ACC112 (cell line): ENCODE measurements at regions not wholly inside any gene's neighbourhood (a gene's known extent, or its start where the extent isn't known, plus 50 kb on each side); places are given as distances from the start of the nearest gene placed in this dataset.

Experiments
- H2AFZ ChIP-seq: fragments of 200-600 bp; sonication (generic); one replicate; pipeline ENCODE4 v1.6.0; 2017; ENCODE audit warnings: antibody characterized with exemption, low read length; ENCODE audit not compliant: unreplicated experiment
- H3K27ac ChIP-seq: fragments of 200-600 bp; sonication (generic); 2 replicates; pipeline ENCODE4 v1.5.1; 2014; ENCODE audit warnings: low read depth, mild to moderate bottlenecking, antibody characterized with exemption, low read length, moderate library complexity
- H3K27me3 ChIP-seq: fragments of 200-600 bp; sonication (generic); 2 replicates; pipeline ENCODE4 v1.6.1; 2014; ENCODE audit warnings: mild to moderate bottlenecking, antibody characterized with exemption, low read length, moderate library complexity, mixed read lengths; ENCODE audit not compliant: insufficient read depth
- H3K36me3 ChIP-seq: fragments of 200-600 bp; sonication (generic); 2 replicates; pipeline ENCODE4 v1.6.1; 2016; ENCODE audit warnings: mild to moderate bottlenecking, antibody characterized with exemption, low read length, moderate library complexity, mixed read lengths; ENCODE audit not compliant: insufficient read depth
- H3K4me1 ChIP-seq: fragments of 200-600 bp; sonication (generic); one replicate; pipeline ENCODE4 v1.6.1; 2016; ENCODE audit warnings: low read length, mixed read lengths; ENCODE audit not compliant: insufficient read depth, unreplicated experiment, control insufficient read depth
- H3K4me3 ChIP-seq: fragments of 200-600 bp; sonication (generic); 2 replicates; pipeline ENCODE4 v1.5.1; 2014; ENCODE audit warnings: mild to moderate bottlenecking, low read depth, low read length
- H3K79me2 ChIP-seq: fragments of 200-600 bp; sonication (generic); one replicate; pipeline ENCODE4 v1.6.0; 2016; ENCODE audit warnings: low read length; ENCODE audit not compliant: control insufficient read depth, unreplicated experiment, insufficient read depth

DNA sequence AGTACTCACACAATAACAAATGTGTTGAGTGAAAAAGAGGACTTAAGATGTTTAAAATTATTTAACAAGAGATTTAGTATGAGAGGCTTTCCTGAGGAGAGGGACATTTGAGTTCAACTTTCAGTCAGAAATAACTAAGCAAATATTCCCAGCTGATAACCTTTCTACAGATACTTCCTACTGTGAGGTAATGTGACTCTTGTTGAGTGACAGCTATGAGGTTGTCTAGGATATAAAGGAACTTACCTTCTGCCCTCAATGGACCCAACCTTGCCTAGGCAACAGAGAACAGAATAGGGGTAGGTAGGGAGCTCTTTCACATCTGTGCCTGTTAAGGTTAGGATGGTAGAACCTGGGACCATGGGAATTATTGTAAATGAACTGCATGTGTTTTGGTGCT lies 54.7 kb downstream of the GLUD2 start:
- Histone ChIP-seq H3K27me3 (no peaks in the 10 kb centered on the region), H3K36me3 (no peaks in the 10 kb centered on the region), H2AFZ (no peak overlapping the region), H3K4me3 (no peak overlapping the region), H3K27ac (no peak overlapping the region), H3K4me1 (peaks cover 10% of the 10 kb centered on the region), H3K79me2 (no peaks in the 10 kb centered on the region)

DNA sequence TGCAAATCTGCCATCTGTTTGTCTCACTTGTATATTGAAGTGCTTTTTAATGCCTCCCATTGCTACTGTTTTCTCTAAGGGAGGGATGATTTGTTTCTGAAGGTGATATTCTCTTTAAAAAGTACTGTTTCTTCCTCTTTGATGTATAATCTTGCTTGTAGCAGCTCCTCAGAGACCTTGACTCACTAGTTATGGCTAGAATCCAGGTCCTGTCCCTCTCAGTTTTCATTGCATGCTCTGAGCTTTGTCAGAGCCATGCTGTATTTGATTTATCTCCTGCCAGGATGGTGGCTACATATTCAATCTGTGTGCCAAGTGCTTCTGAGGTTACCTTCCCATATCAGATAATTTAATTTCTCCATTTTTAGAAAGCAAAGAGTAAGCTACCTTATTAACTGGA lies 56.0 kb downstream of the GLUD2 start:
- Histone ChIP-seq H3K79me2 (no peaks in the 10 kb centered on the region), H3K27me3 (no peaks in the 10 kb centered on the region), H3K4me1 (peaks cover 10% of the 10 kb centered on the region), H2AFZ (no peak overlapping the region), H3K27ac (no peak overlapping the region), H3K4me3 (no peak overlapping the region), H3K36me3 (no peaks in the 10 kb centered on the region)

DNA sequence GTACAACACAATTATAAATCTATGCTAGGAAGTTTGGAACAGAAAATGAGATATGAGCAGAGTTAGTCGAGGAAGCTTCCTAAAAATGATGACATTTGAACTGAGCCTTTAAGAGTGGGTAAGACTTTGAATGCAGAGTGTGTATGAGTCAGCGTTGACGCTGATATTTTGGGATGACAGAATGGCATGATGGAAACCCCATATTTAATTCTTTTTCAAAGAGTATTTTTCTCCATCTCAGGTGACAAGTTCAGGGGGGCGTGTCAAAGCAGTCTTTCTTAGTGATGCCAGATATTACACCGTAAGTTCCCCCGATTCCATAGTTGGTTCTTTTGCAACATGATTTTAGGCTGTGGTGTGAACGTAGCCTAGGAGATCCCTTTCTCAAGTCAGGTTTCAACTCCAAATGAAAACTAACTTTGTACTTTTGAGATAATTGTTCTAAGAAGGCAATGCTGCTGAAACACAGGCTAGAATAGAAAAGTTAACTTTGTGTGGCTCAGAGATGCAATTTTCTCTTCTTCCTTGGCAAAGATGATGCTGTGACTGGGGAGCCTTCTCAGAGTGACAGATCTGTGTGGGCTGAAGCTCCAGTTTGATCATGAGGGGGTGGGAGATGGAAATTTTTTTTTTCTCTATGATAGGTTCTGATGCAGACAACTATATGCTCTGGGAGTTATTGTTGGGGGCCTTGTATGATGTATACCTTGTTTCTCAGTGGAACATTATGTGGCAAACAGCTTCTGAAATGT lies 59.2 kb downstream of the GLUD2 start:
- H3K4me3 ChIP-seq, result no peak overlapping the region
- H3K36me3 ChIP-seq, result no peaks in the 10 kb centered on the region
- no peak overlapping the region for H2AFZ ChIP-seq
- no peaks in the 10 kb centered on the region for H3K79me2 ChIP-seq
- H3K27me3 ChIP-seq, result no peaks in the 10 kb centered on the region
- H3K4me1 ChIP-seq, result peaks cover 10% of the 10 kb centered on the region
- H3K27ac ChIP-seq, result no peak overlapping the region

DNA sequence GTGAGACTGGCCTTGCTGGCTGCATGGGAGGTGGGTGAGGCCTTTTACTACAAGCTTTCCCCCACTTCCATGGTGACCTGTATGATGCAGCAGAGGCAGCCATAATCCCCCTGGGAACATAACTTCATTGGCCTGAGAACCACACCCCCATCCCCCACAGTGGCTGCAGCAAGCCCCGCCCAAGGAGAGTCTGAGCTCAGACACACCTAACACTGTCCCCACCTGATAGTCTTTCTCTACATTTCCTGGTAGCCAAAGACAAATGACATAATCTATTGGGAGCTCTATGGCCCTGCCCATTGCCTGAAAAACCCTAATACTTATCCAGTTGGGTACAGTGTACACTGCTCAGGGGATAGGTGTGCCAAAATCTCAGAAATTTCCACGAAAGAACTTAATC lies 62.6 kb downstream of the GLUD2 start:
- H3K27ac ChIP-seq, result no peak overlapping the region
- H2AFZ ChIP-seq, result no peak overlapping the region

DNA sequence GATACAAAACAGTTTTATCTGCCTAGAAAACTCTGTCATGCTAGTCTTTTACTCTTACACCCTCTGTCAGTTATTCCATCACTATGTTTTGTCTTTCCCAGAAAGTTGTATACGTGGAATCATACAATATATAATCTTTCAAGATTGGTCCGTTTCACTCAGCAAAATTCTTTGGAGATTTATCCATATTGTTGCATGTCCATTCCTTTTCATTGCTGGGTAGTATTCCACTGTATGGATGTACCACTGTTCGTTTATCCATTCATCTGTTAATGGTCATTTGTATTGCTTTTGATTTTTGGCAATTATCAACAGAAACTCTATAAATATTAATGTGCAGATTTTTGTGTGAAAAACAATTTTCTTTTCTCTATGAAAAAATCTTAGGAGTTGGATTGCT lies 63.1 kb downstream of the GLUD2 start:
- no peaks in the 10 kb centered on the region for H3K27me3 ChIP-seq
- no peaks in the 10 kb centered on the region for H3K79me2 ChIP-seq
- no peaks in the 10 kb centered on the region for H3K36me3 ChIP-seq
- no peak overlapping the region for H2AFZ ChIP-seq
- no peak overlapping the region for H3K4me3 ChIP-seq
- no peak overlapping the region for H3K27ac ChIP-seq
- H3K4me1 ChIP-seq, result no peaks in the 10 kb centered on the region

More for the DNA sequence above, 62.6 kb downstream of the GLUD2 start:
- Histone ChIP-seq H3K4me1 (no peaks in the 10 kb centered on the region), H3K36me3 (no peaks in the 10 kb centered on the region), H3K27me3 (no peaks in the 10 kb centered on the region), H3K79me2 (no peaks in the 10 kb centered on the region), H3K4me3 (no peak overlapping the region)

DNA sequence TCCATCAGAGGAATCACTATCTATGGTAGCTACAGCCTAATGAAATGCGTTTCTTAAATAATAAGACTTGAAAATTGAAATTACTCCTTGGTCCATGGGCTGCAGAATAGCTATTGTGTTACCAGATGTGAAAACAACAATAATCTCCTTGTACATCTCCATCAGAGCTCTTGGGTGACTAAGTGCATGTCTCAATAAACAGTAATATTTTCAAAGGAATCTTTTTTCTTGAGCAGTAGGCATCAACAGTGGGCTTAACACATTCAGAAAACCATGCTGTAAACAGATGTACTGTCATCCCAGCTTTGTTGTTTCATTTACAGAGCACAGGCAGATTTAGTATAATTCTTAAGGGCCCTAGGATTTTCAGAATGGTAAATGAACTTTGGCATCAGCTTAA lies 67.3 kb downstream of the GLUD2 start:
- H2AFZ ChIP-seq, result no peak overlapping the region
- no peak overlapping the region for H3K27ac ChIP-seq
- H3K27me3 ChIP-seq, result no peaks in the 10 kb centered on the region
- H3K36me3 ChIP-seq, result no peaks in the 10 kb centered on the region
- no peaks in the 10 kb centered on the region for H3K79me2 ChIP-seq
- no peak overlapping the region for H3K4me3 ChIP-seq
- H3K4me1 ChIP-seq, result no peaks in the 10 kb centered on the region

DNA sequence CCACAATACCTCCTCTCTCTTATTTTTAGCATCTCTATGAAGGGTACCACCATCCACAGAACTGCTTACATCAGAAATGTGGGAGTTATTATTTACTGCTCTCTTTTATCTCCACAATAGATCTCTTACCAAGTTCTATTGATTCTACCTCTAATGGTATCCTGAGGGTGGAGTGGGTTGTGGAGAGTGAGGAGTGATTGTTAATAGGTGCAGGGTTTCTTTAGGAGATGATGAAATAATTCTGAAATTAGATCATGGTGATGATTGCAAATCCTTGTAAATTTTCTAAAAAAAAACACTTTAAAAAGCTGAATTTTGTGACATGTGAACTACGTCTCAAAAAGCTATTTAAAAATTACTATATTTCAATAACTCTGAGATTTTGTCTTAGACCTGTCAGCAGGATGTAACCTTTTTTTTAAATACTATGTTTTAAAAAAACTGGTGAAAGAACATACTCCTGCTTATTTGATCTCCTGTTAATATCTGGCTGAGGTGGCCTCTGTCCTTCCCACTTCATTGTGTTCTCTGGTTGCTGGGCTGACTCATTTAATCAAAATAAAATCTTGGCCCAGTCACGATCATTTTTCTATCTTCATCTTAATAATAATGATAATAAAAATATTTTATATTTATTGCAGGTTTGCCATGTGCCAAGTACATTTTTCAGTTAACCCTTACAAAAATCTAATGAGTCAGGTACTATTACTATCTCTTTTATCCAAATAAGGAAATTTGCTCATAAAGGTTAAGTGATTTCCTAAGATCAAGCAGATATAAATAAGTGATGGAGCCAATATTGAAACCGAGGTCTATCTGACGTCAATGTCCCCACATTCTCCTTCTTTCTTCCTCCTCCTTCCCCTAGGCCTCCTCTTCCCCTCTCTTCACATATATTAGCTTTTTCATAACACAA lies 73.5 kb downstream of the GLUD2 start:
- H3K27ac ChIP-seq, result peak overlapping the region; percentile 90
- no peak overlapping the region for H3K4me3 ChIP-seq

DNA sequence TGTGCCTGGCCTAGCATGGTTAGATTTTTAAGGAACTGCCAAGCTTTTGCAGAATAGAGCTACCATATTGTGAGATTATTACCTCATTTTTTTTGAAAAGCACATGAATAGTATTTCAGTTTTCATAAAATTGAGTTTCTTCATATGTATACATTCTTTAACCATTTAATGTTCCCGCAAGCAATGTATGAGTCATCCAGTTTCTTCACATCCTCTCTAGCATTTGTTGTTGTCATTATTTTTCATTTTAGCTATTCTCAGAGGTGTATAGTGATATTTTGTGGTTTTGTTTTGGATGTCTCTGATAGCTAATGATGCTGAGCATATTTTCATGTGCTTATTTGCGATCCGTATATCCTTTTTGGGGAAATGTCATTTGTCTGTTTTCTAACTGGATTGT lies 74.9 kb downstream of the GLUD2 start:
- Histone ChIP-seq H3K27me3 (no peaks in the 10 kb centered on the region), H2AFZ (no peak overlapping the region), H3K79me2 (no peaks in the 10 kb centered on the region), H3K4me3 (no peak overlapping the region), H3K27ac (no peak overlapping the region), H3K4me1 (peaks cover 10% of the 10 kb centered on the region), H3K36me3 (no peaks in the 10 kb centered on the region)

More for the DNA sequence above, 73.5 kb downstream of the GLUD2 start:
- peaks cover 10% of the 10 kb centered on the region for H3K4me1 ChIP-seq
- H2AFZ ChIP-seq, result no peak overlapping the region
- no peaks in the 10 kb centered on the region for H3K79me2 ChIP-seq
- no peaks in the 10 kb centered on the region for H3K27me3 ChIP-seq
- H3K36me3 ChIP-seq, result no peaks in the 10 kb centered on the region

DNA sequence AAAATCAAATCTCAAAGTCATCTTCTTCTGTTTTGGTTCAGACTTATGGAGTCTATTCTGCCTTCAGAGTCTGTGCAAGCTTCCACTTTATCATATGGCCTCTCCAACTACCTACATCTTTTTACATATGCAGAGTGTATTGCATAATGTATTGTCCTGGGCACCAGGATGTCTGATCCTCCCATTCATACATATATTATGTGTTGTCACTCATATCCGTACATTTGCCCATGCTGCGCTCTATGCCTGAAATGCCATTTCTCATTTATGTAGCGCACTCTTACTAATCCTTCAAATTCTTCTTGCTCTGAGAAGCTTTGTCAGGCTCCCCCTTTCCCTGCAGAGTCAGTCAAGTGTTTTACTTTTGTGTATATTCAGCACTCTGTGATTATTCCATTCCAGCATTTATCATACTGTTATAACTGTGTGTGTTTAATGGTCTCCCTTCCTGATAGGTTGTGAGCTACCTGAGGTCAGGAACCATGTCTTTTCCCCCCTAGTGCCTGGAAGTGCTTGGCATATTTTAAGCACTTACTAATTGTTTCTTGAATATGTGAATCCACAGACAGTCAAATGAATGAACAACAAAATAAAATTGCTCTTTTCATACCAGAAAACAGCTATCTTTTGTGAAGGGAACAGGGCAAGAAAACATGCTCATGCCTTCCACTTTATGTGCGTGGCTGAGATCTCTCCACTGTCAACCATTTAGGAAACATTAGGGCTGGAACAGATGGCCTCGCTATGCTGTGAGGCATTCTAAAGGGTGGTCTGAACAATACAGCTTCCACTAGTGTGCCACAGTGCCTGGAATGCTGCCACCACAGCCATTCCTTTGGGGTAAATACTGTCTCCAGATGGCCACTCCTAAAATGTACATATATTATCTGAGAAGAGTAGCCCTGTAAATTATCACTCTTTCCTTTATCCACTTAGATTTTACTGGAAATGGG lies 81.8 kb downstream of the GLUD2 start:
- Histone ChIP-seq H3K27ac (no peak overlapping the region), H3K36me3 (no peaks in the 10 kb centered on the region), H3K79me2 (no peaks in the 10 kb centered on the region), H2AFZ (no peak overlapping the region), H3K4me3 (no peak overlapping the region), H3K27me3 (no peaks in the 10 kb centered on the region), H3K4me1 (no peaks in the 10 kb centered on the region)

DNA sequence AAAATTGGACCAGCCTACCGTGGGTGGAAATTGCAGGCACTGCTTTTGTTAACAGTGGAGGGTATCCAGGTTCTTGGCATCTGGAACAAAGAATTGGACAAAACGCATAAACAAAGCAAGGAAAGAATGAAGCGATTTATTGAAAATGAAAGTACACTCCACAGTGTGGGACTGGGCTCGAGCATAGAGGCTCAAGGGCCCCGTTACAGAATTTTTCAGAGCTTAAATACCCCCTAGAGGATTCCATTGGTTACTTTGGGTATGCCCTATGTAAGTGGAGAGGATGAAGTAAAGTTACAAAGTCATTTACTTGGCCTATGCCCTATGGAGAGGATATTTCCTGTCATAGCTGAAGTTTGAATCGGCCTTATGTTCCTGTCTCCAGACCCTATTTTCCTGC lies 85.3 kb downstream of the GLUD2 start:
- Histone ChIP-seq H3K4me3 (no peak overlapping the region), H3K36me3 (no peaks in the 10 kb centered on the region), H2AFZ (peak overlapping the region; percentile 25), H3K27me3 (no peaks in the 10 kb centered on the region), H3K79me2 (no peaks in the 10 kb centered on the region), H3K4me1 (no peaks in the 10 kb centered on the region), H3K27ac (no peak overlapping the region)
